ENCODE measurements at regions not wholly inside any gene's neighbourhood (a gene's known extent, or its start where the extent isn't known, plus 50 kb on each side); places are given as distances from the start of the nearest gene placed in this dataset.
"Not testable (repeated sequence)": the region's sequence is repeated elsewhere in the genome, so short reads cannot be mapped to it uniquely, and the experiment has no call there.

DNA sequence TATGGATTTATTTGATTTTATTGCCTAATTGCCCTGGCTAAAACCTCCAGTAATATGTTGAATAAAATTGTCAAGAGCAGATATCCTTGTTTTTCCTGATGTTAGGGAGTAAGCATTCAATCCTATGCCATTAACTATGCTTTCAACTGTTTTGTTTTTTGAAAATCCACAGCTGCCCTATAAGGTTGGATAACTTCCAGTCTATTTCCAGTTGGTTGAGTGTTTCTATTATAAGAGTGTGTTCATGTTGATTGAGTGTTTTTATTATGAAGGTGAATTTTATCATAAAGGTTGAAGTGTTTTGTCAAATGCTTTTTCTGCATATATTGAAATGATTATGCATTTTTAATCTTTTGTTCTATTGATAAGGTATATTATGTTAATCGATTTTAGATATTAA lies 149.9 kb upstream of the SCN7A start:
- DNase-seq (ENCODE audit: low read depth, low spot score): no peak

DNA sequence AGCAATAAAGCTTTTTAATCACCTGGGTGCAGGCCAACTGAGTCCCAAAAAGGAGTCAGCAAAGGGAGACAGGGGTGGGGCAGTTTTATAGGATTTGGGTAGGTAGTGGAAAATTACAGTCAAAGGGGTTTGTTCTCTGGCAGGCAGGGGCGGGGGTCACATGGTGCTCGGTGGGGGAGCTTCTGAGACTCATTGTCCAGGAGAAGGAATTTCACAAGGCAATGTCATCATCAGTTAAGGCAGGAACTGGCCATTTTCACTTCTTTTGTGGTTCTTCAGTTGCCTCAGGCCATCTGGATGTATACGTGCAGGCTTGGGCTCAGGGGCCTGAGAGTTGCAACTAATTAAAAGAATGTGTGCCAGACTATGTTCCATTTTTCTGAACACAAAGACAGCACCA lies 147.5 kb upstream of the SCN7A start:
- DNase-seq (ENCODE audit: low read depth, low spot score): not testable (repeated sequence)

DNA sequence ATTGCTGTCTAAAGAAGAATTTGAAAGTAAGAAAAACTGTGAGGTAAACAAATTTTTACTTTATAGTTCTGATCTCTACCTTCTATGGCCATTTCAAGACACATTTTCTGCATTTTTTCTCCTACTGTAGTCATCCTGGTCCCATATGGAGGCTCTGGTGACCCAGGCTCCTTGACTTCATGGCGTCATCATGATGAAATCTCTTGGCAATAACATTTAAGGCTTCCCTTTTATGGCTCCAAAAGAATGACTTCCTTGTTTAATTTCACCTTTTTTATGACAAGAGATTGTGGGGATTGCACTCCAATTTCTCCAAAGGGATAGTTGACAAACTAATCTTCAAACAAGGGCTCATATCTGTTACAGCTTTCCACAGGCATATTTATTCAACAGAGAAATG lies 143.0 kb upstream of the SCN7A start:
- no peak for DNase-seq (ENCODE audit: low read depth, low spot score)

DNA sequence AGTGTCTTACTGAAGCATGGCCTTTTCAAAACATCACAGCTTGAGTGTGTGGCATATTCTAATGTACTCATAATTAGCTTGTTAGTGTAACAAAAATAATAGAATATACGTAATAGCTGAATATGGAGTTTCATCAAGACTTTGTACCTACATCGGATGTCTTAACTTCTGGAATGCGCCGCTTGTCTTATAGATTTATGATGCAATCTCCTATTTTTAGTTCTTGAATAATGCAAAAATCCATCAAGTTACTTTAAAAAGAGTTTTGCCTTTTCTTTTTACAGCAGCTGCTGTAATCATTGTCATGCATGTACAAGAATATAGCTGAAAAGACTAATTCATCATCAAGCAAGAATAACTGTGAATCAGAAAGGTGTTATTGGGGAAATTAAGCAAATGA lies 140.7 kb upstream of the SCN7A start:
- DNase-seq (ENCODE audit: low read depth, low spot score): no peak

DNA sequence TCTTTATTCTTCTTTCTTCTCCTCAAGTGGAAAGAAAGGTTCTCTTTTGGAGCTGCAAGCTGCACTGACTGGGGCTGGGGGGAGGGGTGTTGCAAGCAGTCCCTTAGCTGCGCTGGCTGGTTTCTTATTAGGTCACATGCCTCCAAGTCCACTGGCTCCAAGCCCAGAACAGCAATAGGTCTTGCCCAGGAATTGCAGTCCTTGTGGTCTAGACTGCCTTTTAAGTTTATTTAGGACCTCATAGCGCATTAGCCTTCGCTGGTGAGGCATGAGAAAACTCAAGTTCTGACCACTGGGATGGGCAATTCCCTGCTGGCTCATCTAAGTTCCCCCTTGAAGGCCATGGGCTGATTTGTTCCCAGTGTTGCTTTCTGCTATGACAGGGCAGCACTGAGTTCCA lies 138.6 kb upstream of the SCN7A start:
- peak; percentile 86 for DNase-seq (ENCODE audit: low read depth, low spot score)

DNA sequence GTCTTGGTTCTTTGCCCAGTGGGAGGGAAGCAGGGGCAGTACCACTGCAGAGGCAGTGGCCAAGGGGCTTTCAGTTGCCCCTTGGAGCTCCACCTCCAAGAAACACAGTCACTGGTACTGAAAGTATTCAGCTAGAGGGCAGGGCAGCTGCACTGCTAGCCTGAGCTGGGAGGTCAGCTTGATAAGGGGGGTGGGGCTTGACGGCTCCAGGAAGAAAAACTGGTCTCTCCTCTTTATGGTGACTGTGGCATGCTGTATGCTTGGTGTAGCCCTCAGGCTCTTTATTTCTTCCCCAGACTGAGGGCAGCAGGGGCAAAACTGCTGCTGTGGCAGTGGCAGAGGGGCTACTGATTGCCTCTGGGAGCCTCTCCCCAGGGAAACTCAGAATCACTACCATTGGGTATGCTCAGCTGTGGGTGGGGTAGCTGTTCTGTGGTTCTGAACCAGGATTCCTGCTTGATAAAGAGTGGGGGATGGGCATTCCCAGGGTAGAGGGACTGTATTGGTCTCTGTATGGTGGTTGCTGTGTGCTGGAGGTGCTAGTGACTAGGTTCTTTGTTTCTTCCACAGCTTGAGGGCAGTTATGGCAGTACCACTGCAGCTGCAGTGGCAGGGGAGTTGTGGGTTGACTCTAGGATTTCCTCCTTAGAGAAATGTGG lies 134.6 kb upstream of the SCN7A start:
- no peak for DNase-seq (ENCODE audit: low read depth, low spot score)

DNA sequence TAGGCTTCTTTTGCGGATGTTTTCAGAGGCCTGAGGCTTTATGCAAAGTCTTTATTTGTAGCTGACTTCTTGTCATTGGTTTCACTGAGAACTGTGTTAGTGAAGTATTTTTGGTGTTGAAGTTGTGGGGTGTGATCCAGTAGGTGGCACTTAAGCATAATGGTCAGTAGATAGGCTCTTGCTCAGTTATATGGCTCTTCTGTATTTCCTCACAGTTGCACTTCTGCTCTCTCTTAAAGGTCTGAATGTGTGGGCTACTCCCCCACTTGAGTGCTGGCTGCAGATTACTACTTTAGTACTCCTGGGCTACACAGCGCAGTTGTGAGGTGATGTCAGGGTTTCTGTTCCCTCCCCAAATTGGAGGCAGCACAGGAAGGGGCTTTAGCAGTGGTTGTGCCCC lies 133.8 kb upstream of the SCN7A start:
- DNase-seq (ENCODE audit: low read depth, low spot score): no peak

DNA sequence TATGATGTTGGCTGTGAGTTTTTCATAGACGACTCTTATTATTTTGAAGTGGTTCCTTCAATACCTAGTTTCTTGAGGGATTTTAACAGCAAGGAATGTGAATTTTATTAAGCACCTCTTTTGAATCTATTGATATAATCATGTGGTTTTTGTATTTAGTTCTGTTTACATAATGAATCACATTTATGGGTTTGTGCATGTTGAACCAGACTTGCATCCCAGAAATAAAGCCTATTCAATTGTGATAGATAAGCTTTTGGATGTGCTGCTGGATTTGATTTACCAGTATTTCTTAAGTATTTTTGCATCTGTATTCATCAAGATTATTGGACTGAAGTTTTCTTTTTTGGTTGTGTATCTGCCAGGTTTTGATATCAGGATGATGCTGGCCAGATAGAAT lies 131.6 kb upstream of the SCN7A start:
- no peak for DNase-seq (ENCODE audit: low read depth, low spot score)

DNA sequence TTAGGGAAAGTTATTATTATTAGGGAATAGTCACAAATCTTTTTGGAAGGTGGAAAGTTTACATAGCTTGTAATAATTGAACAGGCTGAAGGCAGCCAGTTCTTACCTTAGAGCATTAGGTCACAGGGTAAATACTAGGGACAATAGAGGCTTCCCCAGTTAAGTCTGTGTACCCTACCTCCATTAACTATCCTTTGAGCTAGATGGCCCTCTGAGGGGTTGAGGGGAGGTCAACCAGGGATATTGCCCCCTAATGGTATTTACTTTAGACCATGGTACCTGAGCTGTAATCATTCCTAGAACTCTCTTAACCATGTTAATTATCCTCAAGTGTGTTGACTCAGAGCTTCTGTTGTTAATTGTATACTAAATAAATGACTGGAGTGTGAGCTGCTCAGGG lies 120.5 kb upstream of the SCN7A start:
- DNase-seq (ENCODE audit: low read depth, low spot score): no peak

DNA sequence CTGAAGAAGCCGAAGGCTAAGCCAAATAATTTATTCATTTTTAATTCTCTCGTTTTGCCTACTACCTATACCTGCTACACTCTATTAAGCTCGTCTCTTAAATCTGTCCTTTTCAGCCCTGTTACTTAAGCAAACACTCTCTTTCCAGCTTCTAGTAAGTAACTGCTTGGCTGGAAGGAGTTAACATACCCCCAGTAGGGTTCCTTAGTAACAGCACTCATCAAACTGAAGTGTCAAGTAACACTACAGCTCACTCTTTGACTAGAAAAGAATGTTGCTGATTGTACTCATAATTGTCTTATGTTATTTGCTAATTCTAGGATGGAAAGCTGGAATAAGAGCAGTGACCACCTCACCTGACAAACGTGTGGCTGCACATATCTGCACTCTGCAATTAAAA lies 120.0 kb upstream of the SCN7A start:
- DNase-seq (ENCODE audit: low read depth, low spot score): no peak

DNA sequence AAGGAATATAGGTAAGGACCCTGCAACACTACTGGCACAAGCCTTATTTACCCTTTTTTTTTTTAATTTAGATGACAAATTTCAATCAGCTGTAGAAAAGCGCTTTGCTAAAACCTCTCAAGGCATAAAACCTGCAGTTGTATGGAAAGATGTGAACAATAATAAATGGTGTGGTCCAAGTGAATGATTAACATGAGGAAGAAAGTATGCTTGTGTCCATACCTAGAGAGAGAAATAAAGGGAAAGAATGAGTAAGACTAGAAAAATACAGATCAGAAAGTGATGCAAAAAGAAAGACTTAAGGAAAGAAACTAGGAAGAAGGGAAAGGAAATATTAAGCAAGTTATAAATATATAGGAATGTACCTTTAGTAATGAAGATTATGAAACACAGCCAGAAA lies 119.2 kb upstream of the SCN7A start:
- no peak for DNase-seq (ENCODE audit: low read depth, low spot score)

DNA sequence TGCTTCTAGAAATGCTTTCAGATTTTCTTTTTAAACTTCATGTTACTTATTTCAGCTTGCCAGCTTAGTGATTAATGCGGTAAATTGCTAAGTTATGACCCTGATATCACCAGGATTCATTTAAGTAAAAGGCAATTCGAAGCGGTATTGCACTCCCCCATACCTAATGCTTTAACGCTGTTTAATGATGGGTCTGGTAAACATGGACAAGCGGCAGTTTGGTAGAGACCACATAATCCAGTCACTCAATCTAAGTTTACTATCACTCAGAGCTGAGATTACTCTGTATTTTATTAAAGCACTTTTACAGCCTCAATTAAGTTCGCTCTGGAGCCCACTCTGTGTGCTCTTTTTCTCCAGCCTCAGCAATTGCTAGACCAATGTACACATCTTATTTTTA lies 118.2 kb upstream of the SCN7A start:
- no peak for DNase-seq (ENCODE audit: low read depth, low spot score)

DNA sequence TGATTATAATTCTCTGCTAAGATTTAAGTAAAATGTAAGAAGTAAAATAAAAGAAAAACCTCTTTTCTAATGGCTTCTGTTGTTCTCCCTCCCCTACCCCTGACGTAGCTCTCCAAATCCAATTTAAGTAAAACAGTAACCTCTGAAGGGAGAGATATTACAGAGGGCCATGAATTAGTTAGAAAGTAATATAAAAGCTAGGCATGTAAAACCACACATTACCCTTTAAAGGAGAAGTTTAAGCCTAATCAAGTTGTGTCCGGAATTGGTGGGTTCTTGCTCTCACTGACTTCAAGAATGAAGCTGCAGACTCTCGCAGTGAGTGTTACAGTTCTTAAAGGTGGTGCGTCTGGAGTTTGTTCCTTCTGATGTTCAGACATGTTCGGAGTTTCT lies 116.9 kb upstream of the SCN7A start:
- no peak for DNase-seq (ENCODE audit: low read depth, low spot score)

DNA sequence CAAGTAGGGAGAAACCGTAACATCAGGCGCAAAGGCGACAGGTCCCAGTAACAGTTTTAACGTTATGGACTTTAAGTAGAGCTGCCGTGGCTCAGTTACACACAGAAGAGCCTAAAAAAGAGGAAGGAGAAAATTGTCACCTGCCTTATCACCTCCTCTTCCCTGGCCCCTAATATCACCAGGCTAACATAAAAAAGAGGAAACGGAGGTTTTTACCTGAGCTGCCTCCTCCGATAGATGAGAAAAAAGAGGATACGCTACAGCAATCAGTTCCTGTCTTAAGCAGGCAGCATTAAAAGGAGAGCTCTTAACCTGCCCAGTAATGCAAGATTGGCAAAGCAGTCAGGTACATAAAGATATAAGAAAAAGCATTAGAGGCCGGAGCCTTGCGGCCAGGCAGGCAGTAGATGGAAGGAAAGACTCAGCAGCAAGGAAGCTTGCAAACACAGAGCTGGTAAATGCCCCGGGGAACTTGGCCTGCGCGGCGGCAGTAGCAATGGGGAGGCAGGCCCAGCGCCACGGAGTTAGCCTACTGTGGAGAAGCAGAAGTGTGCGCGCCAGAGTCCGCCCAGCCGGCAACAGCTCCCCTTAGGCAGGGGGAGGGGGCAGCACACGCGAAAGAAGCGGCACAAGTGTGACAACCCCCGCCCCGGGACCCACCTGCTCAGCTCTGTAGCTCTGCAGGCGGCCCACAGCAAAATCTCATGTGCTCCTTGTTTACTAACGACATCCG lies 116.3 kb upstream of the SCN7A start:
- DNase-seq (ENCODE audit: low read depth, low spot score): no peak

DNA sequence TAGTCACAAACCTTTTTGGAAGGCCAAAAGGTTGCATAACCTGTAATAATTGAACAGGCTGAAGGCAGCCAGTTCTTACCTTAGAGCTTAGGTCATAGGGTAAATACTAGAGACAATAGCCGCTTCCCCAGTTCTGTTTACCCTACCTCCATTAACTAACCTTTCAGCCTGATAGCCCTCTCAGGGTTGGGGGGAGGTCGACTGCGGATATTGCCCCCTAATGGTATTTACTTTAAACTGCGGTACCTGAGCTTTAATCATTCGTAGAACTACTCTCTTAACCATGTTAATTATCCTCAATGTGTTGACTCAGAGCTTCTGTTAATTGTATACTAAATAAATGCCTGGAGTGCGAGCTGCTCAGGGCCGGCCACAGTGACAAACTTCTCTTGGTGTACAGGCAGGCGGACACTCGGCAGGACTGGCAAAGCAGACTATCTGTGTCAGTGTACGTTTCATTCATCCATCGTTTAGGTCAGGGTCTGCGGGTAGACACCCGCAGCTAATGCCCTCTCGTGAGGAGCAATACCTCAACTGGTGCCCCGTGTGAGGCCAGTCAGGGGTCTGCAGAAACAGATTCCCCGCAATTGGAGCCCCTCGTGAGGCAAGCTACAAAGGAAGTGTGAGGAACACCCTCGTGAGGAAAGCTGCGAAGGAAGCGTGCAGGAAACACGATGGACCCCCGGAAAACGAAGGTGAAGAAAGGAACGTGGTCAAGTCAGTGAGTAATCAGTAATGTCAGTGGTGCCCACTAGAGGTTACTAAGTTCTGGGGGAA lies 115.3 kb upstream of the SCN7A start:
- no peak for DNase-seq (ENCODE audit: low read depth, low spot score)

DNA sequence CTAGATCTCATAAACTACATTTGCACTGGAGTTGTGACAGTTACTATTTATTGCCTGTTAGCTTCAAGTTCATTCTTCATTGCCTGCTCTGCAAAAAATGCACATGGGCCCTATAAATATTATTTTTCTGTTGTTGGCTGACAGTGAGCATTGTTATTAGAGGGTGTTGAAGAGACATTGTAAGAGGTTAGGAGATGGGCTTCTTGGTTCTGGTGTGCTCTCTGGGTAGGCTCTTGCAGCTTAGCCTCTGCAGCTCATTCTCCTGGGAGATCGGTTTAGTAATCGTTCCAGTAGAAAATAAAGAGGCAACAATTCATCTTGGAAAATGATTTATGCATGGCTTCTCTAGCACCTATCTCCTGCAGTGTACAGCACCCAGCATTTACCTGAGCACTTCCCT lies 113.8 kb upstream of the SCN7A start:
- no peak for DNase-seq (ENCODE audit: low read depth, low spot score)

DNA sequence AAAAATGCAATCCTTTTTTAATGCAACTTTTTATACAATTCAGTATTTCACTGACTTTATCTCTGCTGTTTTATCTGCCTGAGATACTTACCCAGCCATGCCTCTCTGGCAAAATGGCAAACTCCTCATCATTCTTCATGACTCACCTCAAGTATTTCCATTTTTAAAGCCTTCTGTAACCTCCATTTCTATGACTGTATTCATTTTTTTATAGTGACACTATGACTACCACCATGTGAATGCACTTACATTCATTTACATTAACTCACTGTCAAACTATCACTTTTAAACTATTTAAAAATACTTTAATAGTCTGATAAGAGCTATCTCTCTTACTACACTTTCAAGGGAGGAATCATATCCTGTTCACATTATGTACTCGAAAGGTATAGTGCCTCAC lies 99.4 kb upstream of the SCN7A start:
- no peak for DNase-seq (ENCODE audit: low read depth, low spot score)

DNA sequence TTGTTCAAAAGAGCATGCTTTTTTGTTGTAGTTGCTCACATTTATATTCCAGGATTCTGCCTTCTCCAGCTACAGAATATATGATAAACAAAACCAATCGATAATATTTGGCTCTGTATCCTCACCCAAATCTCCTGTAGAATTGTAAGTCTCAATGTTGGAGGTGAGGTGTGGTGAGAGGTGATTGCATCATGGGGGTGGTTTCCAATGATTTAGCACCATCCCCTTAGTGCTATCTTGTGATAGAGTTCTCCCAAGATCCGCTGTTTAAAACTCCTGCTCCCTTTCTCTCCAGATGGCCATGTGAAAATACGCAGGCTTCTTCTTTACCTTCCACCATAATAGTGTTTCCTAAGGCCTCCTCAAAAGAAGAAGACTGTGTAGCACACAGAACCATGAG lies 98.7 kb upstream of the SCN7A start:
- no peak for DNase-seq (ENCODE audit: low read depth, low spot score)

DNA sequence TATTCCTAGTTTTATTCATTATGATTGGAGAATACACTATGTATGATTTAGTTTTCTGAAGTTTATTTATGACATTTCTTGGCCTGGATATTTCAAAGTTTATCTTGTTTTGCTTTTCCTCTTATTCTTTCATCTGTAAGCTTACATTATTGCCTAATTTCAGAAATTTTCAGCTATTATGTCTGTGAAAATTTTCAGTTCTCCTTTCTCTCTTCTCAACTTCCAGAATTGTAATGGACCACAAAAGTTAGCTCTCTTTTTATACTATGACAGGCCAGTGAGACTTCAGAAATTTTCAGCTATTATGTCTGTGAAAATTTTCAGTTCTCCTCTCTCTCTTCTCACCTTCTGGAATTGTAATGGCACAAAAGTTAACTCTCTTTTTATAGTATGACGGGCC lies 97.2 kb upstream of the SCN7A start:
- DNase-seq (ENCODE audit: low read depth, low spot score): no peak

DNA sequence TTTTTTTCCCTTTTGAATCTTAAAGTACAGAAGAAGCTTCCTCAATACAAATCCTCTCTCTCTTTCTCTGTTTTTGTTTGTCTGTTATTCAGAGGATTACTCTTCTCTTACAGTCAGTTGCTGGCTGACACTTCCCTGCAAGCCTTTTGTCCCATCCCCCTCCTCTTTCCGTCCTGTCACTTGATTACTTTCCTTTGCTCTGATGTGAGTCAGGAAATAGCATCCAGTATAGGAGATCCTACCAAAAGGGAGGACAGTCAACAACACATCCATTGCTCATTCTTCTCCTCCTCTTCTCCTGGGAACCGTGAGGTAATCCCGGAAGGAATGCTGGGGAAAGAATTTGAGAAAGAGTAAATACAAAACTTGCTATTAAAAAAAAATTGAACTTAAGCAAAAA lies 79.3 kb upstream of the SCN7A start:
- DNase-seq (ENCODE audit: low read depth, low spot score): no peak

DNA sequence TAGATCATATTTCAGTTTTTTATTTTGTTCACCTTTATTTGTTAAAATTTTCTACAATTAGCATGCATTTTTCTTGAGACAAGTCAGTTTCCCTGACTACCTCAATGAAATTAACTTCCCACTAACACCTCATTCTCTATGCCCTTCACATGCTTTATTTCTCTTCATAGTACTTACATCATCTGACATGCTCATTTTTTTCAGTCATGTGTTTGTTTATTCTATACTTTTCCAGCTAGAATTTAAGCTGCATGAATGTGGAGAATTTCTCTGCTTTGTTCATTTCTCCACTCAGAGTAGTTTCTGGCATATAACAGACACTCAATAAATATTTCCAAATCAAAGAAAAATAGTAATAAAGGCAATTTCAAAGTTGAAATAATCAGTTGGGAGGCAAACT lies 78.9 kb upstream of the SCN7A start:
- DNase-seq (ENCODE audit: low read depth, low spot score): no peak

DNA sequence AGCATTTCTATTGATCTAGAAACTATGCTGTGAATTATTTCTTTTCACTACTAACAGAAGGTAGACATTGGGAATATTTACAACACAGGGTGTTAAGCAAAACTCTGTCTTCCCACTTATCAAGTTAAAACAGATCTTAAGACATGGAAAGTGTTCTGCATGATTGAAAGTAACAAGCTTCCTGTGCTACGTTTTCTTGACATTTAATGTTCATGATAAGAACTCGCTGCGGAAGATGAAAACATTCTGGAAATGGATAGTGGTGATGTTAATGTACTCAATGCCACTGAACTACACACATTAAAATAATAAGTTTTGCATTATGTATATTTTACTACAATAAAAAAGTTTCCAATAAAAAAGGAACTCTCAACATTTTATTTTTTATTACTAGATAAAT lies 74.4 kb upstream of the SCN7A start:
- no peak for DNase-seq (ENCODE audit: low read depth, low spot score)

DNA sequence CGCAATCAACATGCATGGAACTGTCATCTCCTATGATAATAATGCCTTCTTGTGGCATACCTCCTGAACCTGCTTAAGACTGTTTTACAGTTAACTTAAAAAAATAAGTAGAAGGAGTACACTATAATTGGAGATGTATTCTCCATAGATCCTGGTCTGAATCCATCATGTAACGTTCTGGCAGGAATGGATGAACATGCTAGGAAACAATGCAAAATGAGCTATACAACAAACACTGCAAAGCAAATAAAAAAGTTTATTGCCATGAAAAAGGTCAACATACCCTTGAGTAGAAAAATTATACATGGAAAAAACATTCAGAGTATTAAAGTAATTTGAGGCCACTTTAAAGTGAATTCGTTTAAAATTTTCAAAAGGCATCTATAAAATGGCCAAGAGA lies 71.5 kb upstream of the SCN7A start:
- DNase-seq (ENCODE audit: low read depth, low spot score): no peak

Data from smooth muscle cell of the brain vasculature (primary cell).